ENCODE measurements at regions not wholly inside any gene's neighbourhood (a gene's known extent, or its start where the extent isn't known, plus 50 kb on each side); places are given as distances from the start of the nearest gene placed in this dataset.
"Not testable (repeated sequence)": the region's sequence is repeated elsewhere in the genome, so short reads cannot be mapped to it uniquely, and the experiment has no call there.

- DNase-seq: no peak
These were observed 259.1 kb upstream of the PLET1 start for GRCh38 chr11:112519751-112520150.

GRCh38 chr11:112520354-112520753 is 259.7 kb upstream of the PLET1 start:
- no peak for DNase-seq

GRCh38 chr11:112522536-112522935 is 261.9 kb upstream of the PLET1 start:
- DNase-seq: no peak

- DNase-seq: no peak
These were observed 262.4 kb upstream of the PLET1 start for GRCh38 chr11:112523031-112523430.

GRCh38 chr11:112523477-112523876 is 262.8 kb upstream of the PLET1 start:
- DNase-seq: no peak

GRCh38 chr11:112523951-112524350 is 263.3 kb upstream of the PLET1 start:
- no peak for DNase-seq

- DNase-seq: no peak
These were observed 264.1 kb upstream of the PLET1 start for GRCh38 chr11:112524798-112525197.

GRCh38 chr11:112525270-112525669 is 264.6 kb upstream of the PLET1 start:
- DNase-seq: no peak

- no peak for DNase-seq
These were observed 265.4 kb upstream of the PLET1 start for GRCh38 chr11:112525844-112526590.

GRCh38 chr11:112526699-112527416 is 266.2 kb upstream of the PLET1 start:
- DNase-seq: no peak

- DNase-seq: no peak
These were observed 268.4 kb upstream of the PLET1 start for GRCh38 chr11:112529071-112529470.

GRCh38 chr11:112532506-112532905 is 271.8 kb upstream of the PLET1 start:
- DNase-seq: no peak

GRCh38 chr11:112533682-112534081 is 273.0 kb upstream of the PLET1 start:
- DNase-seq: no peak

GRCh38 chr11:112534208-112534607 is 273.5 kb upstream of the PLET1 start:
- no peak for DNase-seq

- DNase-seq: no peak
These were observed 276.4 kb upstream of the PLET1 start for GRCh38 chr11:112537026-112537425.

GRCh38 chr11:112537846-112538330 is 277.2 kb upstream of the PLET1 start:
- no peak for DNase-seq

GRCh38 chr11:112538534-112539280 is 278.0 kb upstream of the PLET1 start:
- DNase-seq: no peak

- DNase-seq: not testable (repeated sequence)
These were observed 278.6 kb upstream of the PLET1 start for GRCh38 chr11:112539281-112539555.

GRCh38 chr11:112539741-112540140 is 279.1 kb upstream of the PLET1 start:
- DNase-seq: no peak

- no peak for DNase-seq
These were observed 279.6 kb upstream of the PLET1 start for GRCh38 chr11:112540261-112540660.

- DNase-seq: no peak
These were observed 280.7 kb upstream of the PLET1 start for GRCh38 chr11:112541140-112542046.

- DNase-seq: no peak
These were observed 281.8 kb upstream of the PLET1 start for GRCh38 chr11:112542479-112542878.

GRCh38 chr11:112543390-112543789 is 282.7 kb upstream of the PLET1 start:
- no peak for DNase-seq

All from NCI-H1436 (cell line).